NT2/D1 (cell line): ENCODE measurements at regions not wholly inside any gene's neighbourhood (a gene's known extent, or its start where the extent isn't known, plus 50 kb on each side); places are given as distances from the start of the nearest gene placed in this dataset.

ENCODE experiments used
- DNase-seq: peaks from one replicate; pipeline ENCODE4 v3.0.0-alpha.2; 2011; ENCODE audit warnings: low read depth, low spot score
- H3K27me3 ChIP-seq: 2 replicates; pipeline ENCODE4 v1.6.0; 2011; ENCODE audit warnings: mild to moderate bottlenecking; ENCODE audit not compliant: insufficient read length, insufficient read depth
- H3K36me3 ChIP-seq: 2 replicates; pipeline ENCODE4 v1.6.1; 2011; ENCODE audit warnings: mild to moderate bottlenecking, low read length, mixed read lengths; ENCODE audit not compliant: insufficient read depth, insufficient read length
- H3K4me1 ChIP-seq: 2 replicates; pipeline ENCODE4 v1.5.1; 2011; ENCODE audit not compliant: insufficient read depth, insufficient read length
- H3K4me3 ChIP-seq: 2 replicates; pipeline ENCODE4 v1.5.1; 2011; ENCODE audit warnings: low read depth; ENCODE audit not compliant: insufficient read length
- H3K9ac ChIP-seq: 2 replicates; pipeline ENCODE4 v1.6.0; 2011; ENCODE audit warnings: low read depth; ENCODE audit not compliant: insufficient read length
- H3K9me3 ChIP-seq: 2 replicates; pipeline ENCODE4 v1.5.1; 2011; ENCODE audit warnings: mild to moderate bottlenecking, low read length; ENCODE audit not compliant: insufficient read depth
- SUZ12 ChIP-seq: IDR thresholded peaks from 2 replicates; pipeline ENCODE4 v1.6.1; 2011; ENCODE audit not compliant: insufficient read length, insufficient read depth; ENCODE audit errors: extremely low read depth
- YY1 ChIP-seq: IDR thresholded peaks from 2 replicates; pipeline ENCODE4 v1.6.1; 2011; ENCODE audit not compliant: insufficient read length, insufficient read depth
- ZNF274 ChIP-seq: IDR thresholded peaks from 2 replicates; pipeline ENCODE4 v1.6.1; 2011; ENCODE audit warnings: mild to moderate bottlenecking, low read depth, low read length

DNA sequence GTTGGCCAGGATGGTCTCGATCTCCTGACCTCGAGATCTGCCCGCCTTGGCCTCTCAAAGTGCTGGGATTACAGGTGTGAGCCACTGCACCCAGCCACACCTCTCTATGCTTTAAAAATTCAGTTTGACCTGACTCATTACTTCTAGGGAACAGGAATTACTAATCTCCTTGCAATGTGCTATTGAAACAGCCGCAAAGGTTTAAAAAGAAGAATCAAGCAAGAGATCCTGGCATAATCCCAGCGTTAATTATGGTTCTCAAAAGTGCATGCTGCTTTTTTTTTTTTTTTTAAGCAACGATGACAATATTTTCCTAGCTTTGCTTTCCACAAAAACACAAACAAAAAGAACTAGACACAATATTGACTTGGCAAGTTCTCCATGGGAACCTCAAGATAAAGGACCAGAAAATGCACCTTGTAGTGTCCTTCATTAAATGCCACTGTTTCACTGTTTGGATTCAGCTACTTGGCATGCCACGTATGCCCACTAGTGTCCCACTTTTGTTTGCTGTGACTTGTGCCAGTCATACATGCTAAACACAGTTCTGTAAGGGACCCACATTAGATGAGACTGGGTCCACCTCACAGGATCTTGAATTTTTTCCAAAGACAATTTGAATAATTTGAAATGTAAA, 112.6 kb upstream of the PPARGC1A start:
- H3K4me3 ChIP-seq: no peak overlapping the region
- DNase-seq: no peak
- no peak overlapping the region for H3K9ac ChIP-seq
- no peaks in the 10 kb centered on the region for H3K27me3 ChIP-seq
- H3K36me3 ChIP-seq: no peaks in the 10 kb centered on the region
- no peaks in the 10 kb centered on the region for H3K9me3 ChIP-seq
- H3K4me1 ChIP-seq: no peaks in the 10 kb centered on the region
- no peak for TF ChIP-seq ZNF274
- no peak for TF ChIP-seq YY1
- no peak for TF ChIP-seq SUZ12

- TF ChIP-seq SUZ12: no peak
- no peak for TF ChIP-seq YY1
- no peak for TF ChIP-seq ZNF274
- Histone ChIP-seq H3K27me3 (no peaks in the 10 kb centered on the region), H3K4me3 (no peak overlapping the region), H3K36me3 (no peaks in the 10 kb centered on the region), H3K4me1 (no peaks in the 10 kb centered on the region), H3K9ac (no peak overlapping the region), H3K9me3 (no peaks in the 10 kb centered on the region)
- DNase-seq: no peak
Measured at GRCh38 chr4:24001486-24002329, 111.9 kb upstream of the PPARGC1A start.

DNA sequence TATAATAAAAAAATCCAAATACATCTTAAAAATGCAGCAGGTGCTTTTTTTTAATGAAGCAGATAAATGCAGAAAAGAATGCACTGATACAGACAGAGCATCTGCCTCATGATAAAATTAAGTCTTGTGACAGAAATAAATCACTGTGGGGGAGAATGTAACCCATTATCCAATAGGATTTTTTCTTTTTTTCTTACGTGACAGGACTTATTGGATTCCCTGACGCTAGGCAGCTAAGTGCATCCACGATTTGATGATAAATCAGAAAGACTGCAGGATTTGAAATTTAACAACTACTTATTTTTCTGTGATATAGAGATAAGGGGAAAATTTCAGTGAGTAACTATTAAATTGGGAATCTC, 110.6 kb upstream of the PPARGC1A start:
- DNase-seq: no peak
- H3K9ac ChIP-seq: no peak overlapping the region
- TF ChIP-seq SUZ12: no peak
- no peak for TF ChIP-seq ZNF274
- no peak for TF ChIP-seq YY1
- no peaks in the 10 kb centered on the region for H3K4me1 ChIP-seq
- H3K9me3 ChIP-seq: no peaks in the 10 kb centered on the region
- H3K27me3 ChIP-seq: no peaks in the 10 kb centered on the region
- no peak overlapping the region for H3K4me3 ChIP-seq
- H3K36me3 ChIP-seq: no peaks in the 10 kb centered on the region

DNA sequence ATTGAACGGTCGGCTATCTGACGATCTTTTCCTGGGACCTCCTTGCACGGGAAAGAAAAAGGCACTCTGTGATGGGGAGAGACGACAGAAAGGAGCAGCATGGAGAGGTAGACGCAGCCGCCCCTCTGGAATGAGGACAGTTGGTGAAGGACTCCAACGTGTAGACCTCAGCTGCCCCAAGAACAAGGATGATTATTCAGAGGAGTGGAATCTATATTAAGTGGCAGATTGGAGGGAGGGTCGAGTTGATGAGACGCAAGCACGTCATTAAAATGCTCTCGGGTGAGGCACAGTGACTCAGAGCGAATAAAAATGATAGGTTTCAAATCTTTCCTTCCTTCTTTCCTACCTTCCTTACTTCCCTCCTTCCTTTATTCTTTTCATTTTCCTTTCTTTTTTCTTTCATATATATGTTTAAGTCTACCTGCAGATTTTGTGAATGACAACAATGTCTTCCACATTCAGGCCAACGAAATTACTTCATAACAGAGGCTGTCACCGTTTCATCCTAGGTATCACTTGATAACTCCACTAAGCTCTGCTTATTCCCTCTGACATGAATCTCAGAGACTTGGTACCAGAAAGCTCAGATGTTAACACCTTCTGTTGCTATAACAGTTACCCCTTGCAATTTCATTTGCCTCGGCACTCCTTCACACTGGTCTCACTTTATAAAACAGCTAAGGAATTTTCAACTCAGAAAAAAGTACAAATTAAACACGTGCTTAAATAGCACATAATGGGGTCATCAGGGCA, 110.0 kb upstream of the PPARGC1A start:
- H3K27me3 ChIP-seq: no peaks in the 10 kb centered on the region
- H3K4me3 ChIP-seq: no peak overlapping the region
- H3K9me3 ChIP-seq: no peaks in the 10 kb centered on the region
- no peak for DNase-seq
- H3K4me1 ChIP-seq: no peaks in the 10 kb centered on the region
- no peaks in the 10 kb centered on the region for H3K36me3 ChIP-seq
- H3K9ac ChIP-seq: no peak overlapping the region
- TF ChIP-seq ZNF274: no peak
- no peak for TF ChIP-seq YY1
- TF ChIP-seq SUZ12: no peak

GRCh38 chr4:23993373-23993772, 103.5 kb upstream of the PPARGC1A start:
- DNase-seq: no peak
- no peak overlapping the region for H3K9ac ChIP-seq
- no peaks in the 10 kb centered on the region for H3K9me3 ChIP-seq
- TF ChIP-seq SUZ12 (no peak), ZNF274 (no peak), YY1 (no peak)
- H3K4me1 ChIP-seq: no peaks in the 10 kb centered on the region
- no peak overlapping the region for H3K4me3 ChIP-seq
- H3K36me3 ChIP-seq: no peaks in the 10 kb centered on the region
- H3K27me3 ChIP-seq: no peaks in the 10 kb centered on the region

- H3K4me1 ChIP-seq: no peaks in the 10 kb centered on the region
- DNase-seq: no peak
- TF ChIP-seq YY1 (no peak), ZNF274 (no peak), SUZ12 (no peak)
- no peaks in the 10 kb centered on the region for H3K36me3 ChIP-seq
- H3K9ac ChIP-seq: no peak overlapping the region
- H3K27me3 ChIP-seq: no peaks in the 10 kb centered on the region
- H3K4me3 ChIP-seq: no peak overlapping the region
- H3K9me3 ChIP-seq: no peaks in the 10 kb centered on the region
Measured at GRCh38 chr4:23991444-23991843, 101.6 kb upstream of the PPARGC1A start.

DNA sequence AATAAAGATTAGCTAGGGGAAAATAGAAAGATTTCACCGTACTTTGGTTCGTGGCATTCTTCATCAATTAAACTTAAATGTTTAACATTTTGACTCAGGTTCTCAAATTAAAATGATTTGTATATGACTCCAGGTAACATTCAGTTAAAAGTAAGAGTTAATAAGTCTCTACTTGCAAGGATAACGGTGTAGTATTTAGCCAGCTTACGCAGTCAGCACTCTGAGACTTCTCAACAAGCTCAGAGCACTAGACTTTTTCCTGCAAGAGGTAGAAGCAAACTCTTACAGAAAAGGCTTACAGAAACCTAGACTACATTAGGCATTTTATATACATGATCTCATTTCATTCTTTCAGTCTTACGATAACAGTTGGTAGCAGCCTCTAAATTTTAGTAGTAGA, 96.4 kb upstream of the PPARGC1A start:
- Histone ChIP-seq H3K4me1 (no peaks in the 10 kb centered on the region), H3K9ac (no peak overlapping the region), H3K27me3 (no peaks in the 10 kb centered on the region), H3K9me3 (no peaks in the 10 kb centered on the region), H3K4me3 (no peak overlapping the region), H3K36me3 (no peaks in the 10 kb centered on the region)
- TF ChIP-seq ZNF274: no peak
- no peak for TF ChIP-seq SUZ12
- no peak for TF ChIP-seq YY1
- no peak for DNase-seq
